ENCODE measurements at regions not wholly inside any gene's neighbourhood (a gene's known extent, or its start where the extent isn't known, plus 50 kb on each side); places are given as distances from the start of the nearest gene placed in this dataset.
A peak's percentile ranks its signal among the peaks of the same experiment; 100 is the strongest.

GRCh38 chr5:73279805-73280204 is 106.8 kb downstream of the TMEM174 start:
- no peak overlapping the region for H3K4me2 ChIP-seq
- no peaks in the 10 kb centered on the region for H3K79me2 ChIP-seq
- H3K36me3 ChIP-seq (replicated peaks; ENCODE audit: insufficient read depth, low read depth): no peaks in the 10 kb centered on the region
- no peaks in the 10 kb centered on the region for H4K20me1 ChIP-seq (ENCODE audit: insufficient read depth, poor library complexity, severe bottlenecking)
- H3K4me3 ChIP-seq: no peak overlapping the region
- no peak for DNase-seq (ENCODE audit: low spot score)
- H2AFZ ChIP-seq: no peak overlapping the region
- no peaks in the 10 kb centered on the region for H3K9me2 ChIP-seq (replicated peaks; ENCODE audit: insufficient read depth)
- TF ChIP-seq EZH2 (IDR thresholded peaks at IDR 0.05; ENCODE audit: borderline replicate concordance): no peak
- no peak for TF ChIP-seq EZH2phosphoT487 (IDR thresholded peaks at IDR 0.05; ENCODE audit: low read depth, severe bottlenecking, unreplicated experiment)
- no peak for TF ChIP-seq CTCF (IDR thresholded peaks at IDR 0.05; ENCODE audit: poor library complexity)
- H3K4me1 ChIP-seq (ENCODE audit: insufficient read depth): peaks cover 7% of the 10 kb centered on the region
- no peak overlapping the region for H3K27ac ChIP-seq
- no peaks in the 10 kb centered on the region for H3K27me3 ChIP-seq
- H3K9me3 ChIP-seq (ENCODE audit: low read depth): no peaks in the 10 kb centered on the region
- WGBS (ENCODE audit: low lambda C conversion rate, missing lambda C conversion rate): 89% methylated on average over 1 of the region's 1 CpG

GRCh38 chr5:73278693-73279092 is 105.7 kb downstream of the TMEM174 start:
- 90% methylated on average over 6 of the region's 6 CpGs for WGBS (ENCODE audit: low lambda C conversion rate, missing lambda C conversion rate)
- Histone ChIP-seq H3K36me3 (replicated peaks; ENCODE audit: insufficient read depth, low read depth) (no peaks in the 10 kb centered on the region), H3K9me2 (replicated peaks; ENCODE audit: insufficient read depth) (no peaks in the 10 kb centered on the region), H4K20me1 (ENCODE audit: insufficient read depth, poor library complexity, severe bottlenecking) (no peaks in the 10 kb centered on the region), H3K79me2 (no peaks in the 10 kb centered on the region), H3K27me3 (no peaks in the 10 kb centered on the region), H2AFZ (no peak overlapping the region), H3K4me3 (no peak overlapping the region), H3K4me2 (no peak overlapping the region), H3K4me1 (ENCODE audit: insufficient read depth) (peaks cover 18% of the 10 kb centered on the region), H3K9me3 (ENCODE audit: low read depth) (no peaks in the 10 kb centered on the region), H3K27ac (no peak overlapping the region)
- TF ChIP-seq EZH2 (IDR thresholded peaks at IDR 0.05; ENCODE audit: borderline replicate concordance) (no peak), CTCF (IDR thresholded peaks at IDR 0.05; ENCODE audit: poor library complexity) (no peak), EZH2phosphoT487 (IDR thresholded peaks at IDR 0.05; ENCODE audit: low read depth, severe bottlenecking, unreplicated experiment) (no peak)
- DNase-seq (ENCODE audit: low spot score): no peak

GRCh38 chr5:73274881-73275663 is 102.1 kb downstream of the TMEM174 start:
- Histone ChIP-seq H3K79me2 (no peaks in the 10 kb centered on the region), H3K27ac (peak overlapping the region; percentile 5), H3K27me3 (no peaks in the 10 kb centered on the region), H3K4me2 (no peak overlapping the region), H2AFZ (no peak overlapping the region), H3K4me1 (ENCODE audit: insufficient read depth) (peaks cover 11% of the 10 kb centered on the region), H3K36me3 (replicated peaks; ENCODE audit: insufficient read depth, low read depth) (no peaks in the 10 kb centered on the region), H3K4me3 (no peak overlapping the region), H3K9me2 (replicated peaks; ENCODE audit: insufficient read depth) (no peaks in the 10 kb centered on the region), H4K20me1 (ENCODE audit: insufficient read depth, poor library complexity, severe bottlenecking) (no peaks in the 10 kb centered on the region), H3K9me3 (ENCODE audit: low read depth) (no peaks in the 10 kb centered on the region)
- TF ChIP-seq EZH2phosphoT487 (IDR thresholded peaks at IDR 0.05; ENCODE audit: low read depth, severe bottlenecking, unreplicated experiment): no peak
- TF ChIP-seq EZH2 (IDR thresholded peaks at IDR 0.05; ENCODE audit: borderline replicate concordance): no peak
- TF ChIP-seq CTCF (IDR thresholded peaks at IDR 0.05; ENCODE audit: poor library complexity): no peak
- DNase-seq (ENCODE audit: low spot score): peak; percentile 36
- 62% methylated on average over 15 of the region's 15 CpGs for WGBS (ENCODE audit: low lambda C conversion rate, missing lambda C conversion rate)
